ENCODE measurements at regions not wholly inside any gene's neighbourhood (a gene's known extent, or its start where the extent isn't known, plus 50 kb on each side); places are given as distances from the start of the nearest gene placed in this dataset.

GRCh38 chr6:130677766-130678165 lies 149.4 kb upstream of the SMLR1 start:
- no peak overlapping the region for H2AFZ ChIP-seq (ENCODE audit: low read depth, low read length)
- H3K36me3 ChIP-seq (ENCODE audit: insufficient read depth, low read length): no peaks in the 10 kb centered on the region
- no peaks in the 10 kb centered on the region for H4K20me1 ChIP-seq (ENCODE audit: insufficient read depth)
- H3K27ac ChIP-seq (ENCODE audit: low read length): no peak overlapping the region
- H3K9ac ChIP-seq (ENCODE audit: low read length): no peak overlapping the region
- no peaks in the 10 kb centered on the region for H3K79me2 ChIP-seq (replicated peaks; ENCODE audit: insufficient read depth, low read length)
- H3K4me3 ChIP-seq (ENCODE audit: low read length): no peak overlapping the region
- TF ChIP-seq POLR2AphosphoS5 (IDR thresholded peaks at IDR 0.05) (no peak), EZH2 (IDR thresholded peaks at IDR 0.05; ENCODE audit: borderline replicate concordance, insufficient read depth, low read length, poor library complexity, severe bottlenecking) (no peak), CTCF (IDR thresholded peaks at IDR 0.05; ENCODE audit: poor library complexity, severe bottlenecking) (no peak), EP300 (conservative IDR thresholded peaks at IDR 0.05; ENCODE audit: poor library complexity, severe bottlenecking) (no peak), REST (IDR thresholded peaks at IDR 0.05; ENCODE audit: borderline replicate concordance) (no peak)
- H3F3A ChIP-seq (ENCODE audit: insufficient read depth, low read length, poor library complexity, severe bottlenecking): no peaks in the 10 kb centered on the region
- H3K27me3 ChIP-seq (ENCODE audit: insufficient read depth, low read depth, low read length): no peaks in the 10 kb centered on the region
- H3K9me2 ChIP-seq (ENCODE audit: insufficient read depth, low read length): no peaks in the 10 kb centered on the region
- H3K9me3 ChIP-seq (ENCODE audit: low read length): no peaks in the 10 kb centered on the region
- H3K4me2 ChIP-seq (ENCODE audit: low read length): no peak overlapping the region

- no peaks in the 10 kb centered on the region for H3F3A ChIP-seq (ENCODE audit: insufficient read depth, low read length, poor library complexity, severe bottlenecking)
- H3K9me3 ChIP-seq (ENCODE audit: low read length): no peaks in the 10 kb centered on the region
- no peak overlapping the region for H3K4me2 ChIP-seq (ENCODE audit: low read length)
- no peak overlapping the region for H2AFZ ChIP-seq (ENCODE audit: low read depth, low read length)
- H3K36me3 ChIP-seq (ENCODE audit: insufficient read depth, low read length): no peaks in the 10 kb centered on the region
- TF ChIP-seq RAD21 (conservative IDR thresholded peaks at IDR 0.05) (no peak), SMC3 (conservative IDR thresholded peaks at IDR 0.05; ENCODE audit: poor library complexity) (no peak), EP300 (conservative IDR thresholded peaks at IDR 0.05; ENCODE audit: poor library complexity, severe bottlenecking) (no peak), TAF1 (IDR thresholded peaks at IDR 0.05; ENCODE audit: low read depth) (no peak), REST (IDR thresholded peaks at IDR 0.05; ENCODE audit: borderline replicate concordance) (no peak), EZH2 (IDR thresholded peaks at IDR 0.05; ENCODE audit: borderline replicate concordance, insufficient read depth, low read length, poor library complexity, severe bottlenecking) (no peak), CTCF (IDR thresholded peaks at IDR 0.05; ENCODE audit: poor library complexity, severe bottlenecking) (no peak), MXI1 (conservative IDR thresholded peaks at IDR 0.05; ENCODE audit: poor library complexity, severe bottlenecking) (no peak), POLR2AphosphoS5 (IDR thresholded peaks at IDR 0.05) (no peak)
- H4K20me1 ChIP-seq (ENCODE audit: insufficient read depth): no peaks in the 10 kb centered on the region
- no peaks in the 10 kb centered on the region for H3K27me3 ChIP-seq (ENCODE audit: insufficient read depth, low read depth, low read length)
- no peak overlapping the region for H3K9ac ChIP-seq (ENCODE audit: low read length)
- no peak overlapping the region for H3K27ac ChIP-seq (ENCODE audit: low read length)
- H3K4me3 ChIP-seq (ENCODE audit: low read length): no peak overlapping the region
- H3K79me2 ChIP-seq (replicated peaks; ENCODE audit: insufficient read depth, low read length): no peaks in the 10 kb centered on the region
- no peaks in the 10 kb centered on the region for H3K9me2 ChIP-seq (ENCODE audit: insufficient read depth, low read length)
These were observed 147.5 kb upstream of the SMLR1 start for GRCh38 chr6:130679684-130680083.

All from neural cell (in vitro differentiated cells).